HUES64 (cell line): ENCODE measurements at regions not wholly inside any gene's neighbourhood (a gene's known extent, or its start where the extent isn't known, plus 50 kb on each side); places are given as distances from the start of the nearest gene placed in this dataset.
"Not testable (repeated sequence)": the region's sequence is repeated elsewhere in the genome, so short reads cannot be mapped to it uniquely, and the experiment has no call there.

Experiments
- H3K27ac ChIP-seq: 2 replicates; pipeline ENCODE4 v1.7.0; 2013; ENCODE audit warnings: low read depth, low read length, inconsistent platforms
- H3K27me3 ChIP-seq: 2 replicates; pipeline ENCODE4 v1.6.1; 2013; ENCODE audit warnings: mild to moderate bottlenecking, low read length; ENCODE audit not compliant: insufficient read depth
- H3K36me3 ChIP-seq: 2 replicates; pipeline ENCODE4 v1.6.1; 2013; ENCODE audit warnings: mild to moderate bottlenecking, low read length; ENCODE audit not compliant: insufficient read depth
- H3K4me1 ChIP-seq: 2 replicates; pipeline ENCODE4 v1.6.1; 2013; ENCODE audit warnings: mild to moderate bottlenecking, low read length, moderate library complexity; ENCODE audit not compliant: insufficient read depth
- H3K4me3 ChIP-seq: 2 replicates; pipeline ENCODE4 v1.5.1; 2013; ENCODE audit warnings: mild to moderate bottlenecking, low read length, moderate library complexity
- H3K9ac ChIP-seq: 2 replicates; pipeline ENCODE4 v1.6.1; 2013; ENCODE audit warnings: mild to moderate bottlenecking, low read depth, low read length
- H3K9me3 ChIP-seq: 2 replicates; pipeline ENCODE4 v1.6.1; 2013; ENCODE audit warnings: low read depth, low read length; ENCODE audit not compliant: insufficient read depth
- WGBS: fragments of 150-250, 120-280 bp; methylation state at CpG from one replicate; pipeline ENCODE4 v1.1.7; 2013; ENCODE audit warnings: missing lambda C conversion rate; 5-methylcytosine and 5-hydroxymethylcytosine counted together

- Histone ChIP-seq H3K4me3 (no peak overlapping the region), H3K9me3 (no peaks in the 10 kb centered on the region), H3K27ac (no peak overlapping the region), H3K4me1 (peaks cover 1% of the 10 kb centered on the region; the same call in 1 of the 2 replicates), H3K36me3 (no peaks in the 10 kb centered on the region), H3K27me3 (0 out of 2 replicates have a peak, but pooled peaks cover 2% of the 10 kb centered on the region), H3K9ac (no peak overlapping the region)
- 93% methylated on average over 6 of the region's 6 CpGs for WGBS
Measured at GRCh38 chr15:99492275-99492674, 73.5 kb upstream of the MEF2A start.

- H3K4me3 ChIP-seq, result no peak overlapping the region
- no peak overlapping the region for H3K9ac ChIP-seq
Measured at GRCh38 chr15:99492716-99493115, 73.1 kb upstream of the MEF2A start.

DNA sequence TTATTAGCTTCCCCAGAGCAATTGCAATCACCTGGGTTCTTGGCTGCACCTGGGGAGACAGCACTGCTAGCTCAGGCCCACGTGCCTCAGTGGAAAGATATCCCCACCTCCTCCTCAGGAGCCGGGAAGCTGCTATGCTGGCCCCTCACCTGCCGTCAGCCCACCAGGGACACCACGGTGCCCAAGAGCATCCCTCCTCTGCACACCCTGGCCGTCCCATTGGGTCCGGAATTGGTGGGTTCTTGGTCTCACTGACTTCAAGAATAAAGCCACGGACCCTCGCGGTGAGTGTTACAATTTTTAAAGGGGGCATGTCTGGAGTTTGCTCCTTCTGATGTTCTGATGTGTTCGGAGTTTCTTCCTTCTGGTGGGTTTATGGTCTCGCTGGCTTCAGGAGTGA lies 72.3 kb upstream of the MEF2A start:
- H3K9ac ChIP-seq, result no peak overlapping the region
- H3K9me3 ChIP-seq, result no peaks in the 10 kb centered on the region
- no peak overlapping the region for H3K27ac ChIP-seq
- no peaks in the 10 kb centered on the region for H3K4me1 ChIP-seq
- 96% methylated on average over 11 of the region's 11 CpGs for WGBS
- H3K4me3 ChIP-seq, result no peak overlapping the region
- no peaks in the 10 kb centered on the region for H3K27me3 ChIP-seq
- no peaks in the 10 kb centered on the region for H3K36me3 ChIP-seq

More at GRCh38 chr15:99492716-99493115, 73.1 kb upstream of the MEF2A start:
- no peaks in the 10 kb centered on the region for H3K9me3 ChIP-seq
- H3K27ac ChIP-seq, result no peak overlapping the region
- no peaks in the 10 kb centered on the region for H3K27me3 ChIP-seq
- WGBS, result 93% methylated on average over 10 of the region's 10 CpGs
- no peaks in the 10 kb centered on the region for H3K36me3 ChIP-seq
- no peaks in the 10 kb centered on the region for H3K4me1 ChIP-seq

- not testable (repeated sequence) for H3K27me3 ChIP-seq, H3K36me3 ChIP-seq, H3K27ac ChIP-seq, H3K9ac ChIP-seq, H3K4me3 ChIP-seq, H3K4me1 ChIP-seq, H3K9me3 ChIP-seq
- WGBS, result 95% methylated on average over 40 of the region's 40 CpGs
Measured at GRCh38 chr15:99494536-99495233, 71.1 kb upstream of the MEF2A start.

DNA sequence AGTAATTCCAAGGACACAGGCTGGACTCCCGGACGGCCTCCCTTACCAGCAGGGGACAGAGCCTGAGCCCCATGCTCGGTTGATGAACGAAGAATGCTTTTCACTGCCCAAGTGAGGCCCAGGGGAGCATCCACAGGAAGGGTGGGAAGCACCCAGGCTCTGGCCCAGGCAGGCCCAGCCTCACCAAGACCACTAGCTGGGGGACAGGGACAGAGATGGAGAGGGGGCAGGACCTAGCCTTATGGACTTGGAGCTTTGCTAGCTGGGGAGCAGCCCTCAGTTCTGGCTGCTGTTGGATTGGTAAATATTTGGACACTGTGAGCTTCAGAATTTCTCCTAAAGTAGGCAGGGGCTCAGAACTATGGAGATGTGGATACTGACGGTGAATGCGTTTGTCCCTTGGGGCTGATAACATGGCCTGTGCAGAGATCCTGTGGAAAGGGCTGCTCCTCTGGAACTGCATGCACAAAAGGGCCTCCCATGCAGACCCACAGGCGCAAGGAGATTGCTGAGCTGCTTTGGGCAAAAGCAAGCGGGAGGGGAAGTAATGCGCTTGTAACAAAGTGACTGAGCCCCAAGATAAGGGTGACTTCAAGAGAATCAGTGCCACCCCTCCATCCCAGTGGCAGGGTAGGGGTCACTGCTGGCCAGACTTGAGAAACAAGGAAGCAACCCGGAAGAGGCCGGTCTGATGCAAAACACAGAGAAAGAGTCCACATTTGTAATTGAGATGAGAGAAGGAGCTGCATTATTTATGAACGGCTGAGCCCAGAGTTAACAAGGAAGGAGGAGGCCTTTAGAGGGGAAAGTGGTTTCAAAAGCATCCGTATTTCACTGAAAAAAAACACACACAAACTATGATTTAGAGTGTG lies 70.1 kb upstream of the MEF2A start:
- WGBS, result 81% methylated on average over 12 of the region's 13 CpGs
- Histone ChIP-seq H3K4me3 (no peak overlapping the region), H3K9me3 (no peaks in the 10 kb centered on the region), H3K36me3 (no peaks in the 10 kb centered on the region), H3K27ac (no peak overlapping the region), H3K9ac (no peak overlapping the region), H3K27me3 (no peaks in the 10 kb centered on the region), H3K4me1 (no peaks in the 10 kb centered on the region)

DNA sequence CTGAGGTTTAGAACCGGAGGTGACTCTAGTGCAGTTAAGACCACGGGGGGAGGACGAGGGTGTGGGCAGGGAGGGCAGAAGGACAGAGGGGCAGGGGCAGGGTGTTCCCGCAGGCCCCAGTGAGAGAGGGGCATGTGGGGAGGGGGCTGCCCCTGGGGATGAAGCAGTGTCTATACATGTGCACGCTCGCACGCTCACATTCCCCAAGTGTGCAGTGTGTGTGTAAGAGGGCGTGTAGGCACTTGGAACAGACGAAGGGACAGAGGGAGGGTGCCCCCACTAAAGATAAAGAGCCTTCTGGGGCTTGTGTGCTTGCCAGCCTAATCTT lies 69.5 kb upstream of the MEF2A start:
- no peaks in the 10 kb centered on the region for H3K9me3 ChIP-seq
- no peaks in the 10 kb centered on the region for H3K27me3 ChIP-seq
- WGBS, result 93% methylated on average over 9 of the region's 9 CpGs
- no peaks in the 10 kb centered on the region for H3K4me1 ChIP-seq
- H3K27ac ChIP-seq, result no peak overlapping the region
- H3K9ac ChIP-seq, result no peak overlapping the region
- H3K4me3 ChIP-seq, result no peak overlapping the region
- H3K36me3 ChIP-seq, result no peaks in the 10 kb centered on the region

- H3K9me3 ChIP-seq, result no peaks in the 10 kb centered on the region
- H3K27me3 ChIP-seq, result no peaks in the 10 kb centered on the region
- H3K4me1 ChIP-seq, result no peaks in the 10 kb centered on the region
- WGBS, result 96% methylated on average over 4 of the region's 4 CpGs
- no peak overlapping the region for H3K4me3 ChIP-seq
- H3K9ac ChIP-seq, result no peak overlapping the region
- no peaks in the 10 kb centered on the region for H3K36me3 ChIP-seq
- H3K27ac ChIP-seq, result no peak overlapping the region
Measured at GRCh38 chr15:99502182-99502581, 63.6 kb upstream of the MEF2A start.

GRCh38 chr15:99502661-99503060 lies 63.1 kb upstream of the MEF2A start:
- H3K36me3 ChIP-seq, result no peaks in the 10 kb centered on the region
- H3K27me3 ChIP-seq, result no peaks in the 10 kb centered on the region
- H3K4me1 ChIP-seq, result no peaks in the 10 kb centered on the region
- H3K27ac ChIP-seq, result no peak overlapping the region
- H3K9ac ChIP-seq, result no peak overlapping the region
- WGBS, result 94% methylated on average over 5 of the region's 5 CpGs
- no peak overlapping the region for H3K4me3 ChIP-seq
- no peaks in the 10 kb centered on the region for H3K9me3 ChIP-seq

- Histone ChIP-seq H3K4me1 (no peaks in the 10 kb centered on the region), H3K4me3 (no peak overlapping the region), H3K27me3 (no peaks in the 10 kb centered on the region), H3K9ac (no peak overlapping the region), H3K36me3 (no peaks in the 10 kb centered on the region), H3K9me3 (no peaks in the 10 kb centered on the region), H3K27ac (no peak overlapping the region)
- 95% methylated on average over 11 of the region's 11 CpGs for WGBS
Measured at GRCh38 chr15:99503411-99503810, 62.4 kb upstream of the MEF2A start.

DNA sequence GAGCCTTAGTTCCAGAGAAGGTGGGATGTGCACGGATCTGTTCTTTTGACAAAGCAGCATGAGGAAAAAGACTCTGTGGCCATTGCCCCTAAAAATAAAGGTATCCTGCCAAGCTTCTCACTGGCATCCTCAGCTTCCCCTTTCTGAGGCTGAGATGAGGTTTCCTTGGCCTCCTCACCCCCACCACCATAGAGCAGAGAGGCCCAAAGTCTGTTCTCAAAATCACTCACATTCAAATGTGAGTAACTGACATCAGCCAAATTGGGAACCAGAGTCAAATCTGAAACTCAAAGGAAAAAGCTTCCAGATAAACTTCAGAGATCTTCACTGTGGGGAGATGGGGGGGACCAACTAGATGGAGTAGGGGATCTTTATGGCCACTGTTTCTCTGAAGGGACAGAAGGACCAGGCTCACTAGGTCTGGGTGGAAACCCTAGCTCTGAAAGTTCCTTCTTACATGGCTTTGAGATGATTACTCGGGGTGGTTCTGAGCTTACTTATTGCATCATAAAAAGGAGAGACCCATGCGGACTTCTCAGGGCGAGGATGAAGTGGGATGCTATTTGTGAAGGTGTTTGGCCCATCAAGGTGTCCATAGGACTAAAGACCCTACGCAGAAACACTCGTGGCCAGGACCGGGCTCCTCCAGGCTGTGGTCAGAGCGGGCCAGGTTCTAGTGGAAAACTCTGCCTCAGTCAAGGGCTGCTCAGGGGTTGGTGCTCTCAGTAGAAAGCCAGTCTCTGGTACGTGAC lies 61.5 kb upstream of the MEF2A start:
- 91% methylated on average over 9 of the region's 9 CpGs for WGBS
- Histone ChIP-seq H3K27ac (no peak overlapping the region), H3K4me1 (no peaks in the 10 kb centered on the region)

More for the DNA sequence above, 61.5 kb upstream of the MEF2A start:
- Histone ChIP-seq H3K4me3 (no peak overlapping the region), H3K36me3 (no peaks in the 10 kb centered on the region), H3K9me3 (no peaks in the 10 kb centered on the region), H3K9ac (no peak overlapping the region), H3K27me3 (no peaks in the 10 kb centered on the region)
